NCI-H2227 treated with DMSO at 0.1 percent for 48 hours (cell line): ENCODE measurements at regions not wholly inside any gene's neighbourhood (a gene's known extent, or its start where the extent isn't known, plus 50 kb on each side); places are given as distances from the start of the nearest gene placed in this dataset.
"Not testable (repeated sequence)": the region's sequence is repeated elsewhere in the genome, so short reads cannot be mapped to it uniquely, and the experiment has no call there.

Source experiments
- DNase-seq: peaks from one replicate; lab custom pipeline; 2025; lab: John Stamatoyannopoulos, UW

GRCh38 chr5:106985174-106985573, 685.6 kb downstream of the EFNA5 start:
- no peak for DNase-seq

GRCh38 chr5:106979178-106979577, 691.6 kb downstream of the EFNA5 start:
- not testable (repeated sequence) for DNase-seq

DNA sequence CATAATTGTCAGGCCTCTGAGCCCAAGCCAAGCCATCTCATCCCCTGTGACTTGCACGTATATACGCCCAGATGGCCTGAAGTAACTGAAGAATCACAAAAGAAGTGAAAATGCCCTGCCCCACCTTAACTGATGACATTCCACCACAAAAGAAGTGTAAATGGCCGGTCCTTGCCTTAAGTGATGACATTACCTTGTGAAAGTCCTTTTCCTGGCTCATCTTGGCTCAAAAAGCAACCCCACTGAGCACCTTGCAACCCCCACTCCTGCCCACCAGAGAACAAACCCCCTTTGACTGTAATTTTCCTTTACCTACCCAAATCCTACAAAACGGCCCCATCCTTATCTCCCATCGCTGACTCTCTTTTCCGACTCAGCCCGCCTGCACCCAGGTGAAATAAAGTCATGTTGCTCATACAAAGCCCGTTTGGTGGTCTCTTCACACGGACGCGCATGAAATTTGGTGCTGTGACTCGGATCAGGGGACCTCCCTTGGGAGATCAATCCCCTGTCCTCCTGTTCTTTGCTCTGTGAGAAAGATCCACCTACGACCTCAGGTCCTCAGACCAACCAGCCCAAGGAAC, 692.1 kb downstream of the EFNA5 start:
- not testable (repeated sequence) for DNase-seq

- DNase-seq = no peak
These were observed 694.4 kb downstream of the EFNA5 start for GRCh38 chr5:106976363-106976762.

DNA sequence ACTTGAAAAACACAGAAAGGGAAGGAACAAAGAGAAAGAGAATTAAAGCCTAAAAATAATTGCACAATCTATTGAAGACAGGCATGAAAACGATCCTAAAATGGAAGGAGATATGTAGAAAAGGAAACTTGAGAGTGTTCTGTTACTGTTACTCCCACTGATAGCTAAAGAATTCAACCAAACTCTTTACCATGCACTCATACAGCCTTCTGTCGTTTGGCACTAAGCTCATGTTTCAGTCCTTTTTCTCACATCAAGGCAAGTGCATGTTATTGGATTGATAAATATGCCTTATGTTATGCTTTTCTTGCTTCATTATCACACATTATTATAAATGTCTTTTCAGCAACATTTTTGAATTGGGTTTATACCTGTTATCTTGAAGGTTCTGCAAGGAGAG, 696.5 kb downstream of the EFNA5 start:
- DNase-seq = no peak

DNA sequence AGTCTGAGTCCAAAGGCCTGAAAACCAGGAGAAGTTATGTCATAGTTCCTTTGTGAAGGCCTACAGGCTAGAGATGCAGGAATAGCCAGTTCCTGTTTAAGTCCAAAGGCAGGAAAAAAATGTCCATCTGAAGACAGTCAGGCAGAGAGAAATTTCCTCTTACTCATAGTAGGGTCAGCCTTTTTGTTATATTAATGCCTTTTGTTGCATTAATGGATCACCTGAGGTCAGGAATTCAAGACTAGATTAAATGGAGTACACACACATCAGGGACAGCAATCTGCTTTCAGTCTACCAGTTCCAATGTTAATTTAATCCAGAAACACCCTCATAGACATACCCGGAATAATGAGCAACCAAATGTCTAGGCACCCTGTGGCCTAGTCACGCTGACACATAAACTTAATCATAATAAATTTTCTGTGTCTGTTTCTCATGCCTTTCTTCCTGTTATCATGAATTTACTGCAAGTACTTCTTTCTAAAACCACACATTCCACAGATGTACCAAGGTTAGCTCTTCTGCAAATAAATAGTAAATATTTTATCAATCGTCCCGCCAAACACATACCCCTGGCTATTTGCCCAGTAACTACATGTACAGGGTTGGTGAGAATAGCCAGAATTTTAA, 703.9 kb downstream of the EFNA5 start:
- no peak for DNase-seq

- DNase-seq = no peak
These were observed 706.6 kb downstream of the EFNA5 start for GRCh38 chr5:106964132-106964531.

GRCh38 chr5:106963630-106964029, 707.1 kb downstream of the EFNA5 start:
- DNase-seq = no peak

DNA sequence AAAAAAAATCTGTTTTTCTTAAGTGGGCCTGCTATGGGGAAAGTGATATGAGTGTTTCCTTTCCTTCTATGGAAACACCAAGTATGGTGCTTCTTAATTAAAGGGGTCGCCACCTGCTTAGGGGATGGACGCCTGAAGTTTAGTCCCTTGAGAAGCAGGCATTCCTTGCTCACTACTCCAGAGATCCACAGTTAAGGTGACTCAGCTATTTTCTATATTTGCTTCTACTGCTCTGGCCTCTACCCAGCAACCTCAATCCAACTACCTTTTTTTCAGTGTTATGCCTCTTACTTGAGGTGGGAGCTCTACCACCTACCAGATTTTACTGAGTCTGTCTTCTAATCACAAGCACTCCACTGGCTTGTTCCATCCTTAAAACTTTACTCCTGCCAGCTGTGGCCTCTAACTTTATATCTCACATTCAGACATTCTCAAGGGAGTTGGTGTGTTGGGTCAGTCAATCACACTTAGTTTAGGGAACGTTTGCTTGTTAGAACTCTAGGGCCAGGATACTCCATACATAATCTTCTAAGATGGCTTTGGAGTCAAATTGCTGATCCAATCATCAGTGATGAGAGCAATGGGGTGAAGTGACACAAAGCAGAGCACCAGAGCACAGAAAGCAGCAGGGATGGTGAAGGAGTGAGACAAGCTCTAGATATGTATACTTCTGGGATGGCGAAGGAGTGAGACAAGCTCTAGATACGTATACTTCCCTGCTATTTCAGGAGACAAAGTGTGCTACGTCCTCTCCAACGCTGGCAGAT, 708.1 kb downstream of the EFNA5 start:
- no peak for DNase-seq

DNA sequence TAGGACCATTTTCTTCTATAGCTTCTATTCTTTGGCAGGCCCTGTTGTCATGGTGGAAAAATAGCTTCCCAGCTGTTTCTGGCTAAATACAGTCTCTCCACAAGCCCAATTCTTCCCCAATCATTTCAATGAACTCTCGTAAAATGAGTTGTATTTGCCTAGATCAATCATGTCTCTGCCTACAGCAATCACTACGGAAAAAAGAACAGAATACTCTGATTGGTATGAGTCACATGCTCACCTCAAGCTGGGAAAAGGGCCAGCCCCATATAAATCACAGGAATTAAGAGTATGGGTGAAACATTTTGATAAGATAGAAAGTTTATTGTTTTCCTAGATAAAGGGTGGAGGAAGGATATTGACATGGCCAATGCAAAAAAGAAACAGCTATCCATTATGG, 711.4 kb downstream of the EFNA5 start:
- no peak for DNase-seq

DNA sequence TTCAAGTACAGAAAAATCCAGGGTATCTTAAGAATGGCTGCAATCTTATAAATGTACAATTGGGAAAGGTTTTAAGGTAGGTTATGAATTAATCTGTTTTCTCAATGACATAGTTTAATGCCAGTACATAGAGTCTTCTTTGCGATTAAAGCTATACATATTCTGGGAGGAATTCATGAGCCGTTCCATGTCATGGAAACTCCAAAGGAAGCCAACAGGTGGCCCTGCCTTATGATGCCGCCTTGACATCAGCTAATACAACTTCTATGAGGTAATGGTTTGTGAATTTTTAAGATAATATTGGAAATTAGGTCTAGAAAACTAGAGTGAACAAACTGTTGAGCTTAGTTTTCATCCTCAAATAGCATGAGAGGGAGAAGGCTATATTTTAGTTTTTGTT, 713.4 kb downstream of the EFNA5 start:
- DNase-seq = no peak

GRCh38 chr5:106956886-106957285, 713.9 kb downstream of the EFNA5 start:
- DNase-seq = no peak

- no peak for DNase-seq
These were observed 714.5 kb downstream of the EFNA5 start for GRCh38 chr5:106956187-106956586.

DNA sequence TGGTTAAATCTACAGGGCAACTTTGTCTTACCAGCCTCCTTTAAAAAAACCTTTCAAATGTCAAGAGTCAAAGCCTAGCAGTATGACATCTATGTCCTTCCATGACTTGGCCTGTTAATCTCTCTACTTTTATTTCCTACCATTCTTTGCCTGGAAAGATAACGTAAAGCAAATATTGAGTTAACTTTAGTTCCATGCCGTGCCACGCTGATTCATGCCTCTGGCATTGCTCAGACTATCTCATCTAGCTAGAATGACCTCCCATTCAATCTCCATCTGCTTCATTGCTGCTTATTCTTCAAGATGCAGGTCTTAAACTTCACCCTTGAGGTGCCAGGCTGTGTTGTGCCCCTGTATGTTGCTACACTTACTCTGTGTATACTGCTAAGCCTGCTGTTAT, 729.8 kb downstream of the EFNA5 start:
- DNase-seq = no peak

DNA sequence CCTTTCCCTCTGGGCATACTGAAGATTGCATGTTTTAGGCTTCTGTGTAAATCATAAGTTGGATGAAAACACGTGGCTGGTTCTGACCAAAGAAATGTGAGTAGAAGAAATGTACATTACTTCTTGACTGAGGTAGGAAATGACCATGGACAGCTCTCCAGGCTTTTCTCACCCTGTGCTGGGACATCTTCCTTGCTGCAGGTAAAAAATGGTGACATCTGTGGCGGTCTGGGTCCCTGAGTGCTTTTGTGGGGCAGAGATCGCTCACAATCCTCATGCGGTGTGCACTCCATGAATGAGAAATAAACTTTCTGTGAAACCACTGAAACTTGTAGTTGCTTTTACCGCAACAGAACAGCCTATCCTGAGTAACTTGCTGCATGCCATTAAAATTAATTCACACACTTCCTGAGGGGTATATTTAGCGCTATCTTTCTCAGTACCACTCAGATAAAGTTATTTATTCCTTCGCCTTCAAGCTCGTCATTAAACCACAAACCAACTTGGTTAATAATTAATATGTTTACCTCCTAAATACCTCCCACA, 730.4 kb downstream of the EFNA5 start:
- DNase-seq = no peak

- DNase-seq = no peak
These were observed 747.3 kb downstream of the EFNA5 start for GRCh38 chr5:106923409-106923808.

DNA sequence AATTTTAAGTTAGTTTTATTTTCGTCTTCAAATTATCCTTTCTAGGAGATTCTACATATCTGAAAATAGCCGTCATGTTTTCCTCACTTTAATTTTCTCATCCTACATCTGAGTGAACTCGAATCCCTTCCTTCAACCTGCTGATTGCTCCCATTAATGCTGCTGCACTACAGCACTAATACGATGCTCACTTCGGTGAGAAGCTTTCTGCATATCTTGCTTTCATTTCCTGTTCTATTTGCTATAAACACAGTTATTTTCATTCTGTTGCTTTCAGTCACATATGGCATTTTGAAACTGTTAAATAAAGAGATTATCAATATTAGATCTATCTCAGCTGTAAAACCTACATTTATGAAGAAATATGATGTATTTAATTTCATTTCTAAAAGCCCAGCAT, 749.2 kb downstream of the EFNA5 start:
- DNase-seq = no peak

- no peak for DNase-seq
These were observed 760.3 kb downstream of the EFNA5 start for GRCh38 chr5:106910486-106910885.

GRCh38 chr5:106909716-106910115, 761.0 kb downstream of the EFNA5 start:
- DNase-seq = no peak

GRCh38 chr5:106907979-106908378, 762.8 kb downstream of the EFNA5 start:
- DNase-seq = no peak

- no peak for DNase-seq
These were observed 764.5 kb downstream of the EFNA5 start for GRCh38 chr5:106906199-106906598.

- DNase-seq = no peak
These were observed 775.8 kb downstream of the EFNA5 start for GRCh38 chr5:106894964-106895363.

DNA sequence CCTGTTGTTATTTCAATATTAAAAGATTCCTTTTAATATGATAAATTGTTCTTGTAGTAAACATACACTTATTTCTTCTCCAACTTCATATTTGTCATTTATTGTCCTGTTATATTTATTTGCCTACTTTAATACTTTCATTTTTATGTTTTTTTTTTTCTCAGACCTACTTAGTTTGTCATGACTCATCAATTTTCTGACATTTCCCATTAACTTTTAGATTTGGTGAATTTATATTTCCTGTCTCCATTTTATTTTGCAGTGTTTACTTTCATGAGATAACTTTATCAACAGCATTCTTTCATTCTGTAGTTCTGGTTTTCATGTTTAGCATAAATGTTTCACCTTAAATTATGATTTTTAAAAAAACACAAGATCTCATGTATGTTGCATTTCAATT, 788.7 kb downstream of the EFNA5 start:
- DNase-seq = no peak
